IPS-18a (cell line): ENCODE measurements at regions not wholly inside any gene's neighbourhood (a gene's known extent, or its start where the extent isn't known, plus 50 kb on each side); places are given as distances from the start of the nearest gene placed in this dataset.

Experiments
- H3K27ac ChIP-seq: one replicate; pipeline ENCODE4 v1.5.1; 2013; ENCODE audit warnings: low read length
- H3K27me3 ChIP-seq: one replicate; pipeline ENCODE4 v1.6.1; 2013; ENCODE audit warnings: mild to moderate bottlenecking, low read length; ENCODE audit not compliant: control insufficient read depth, insufficient read depth
- H3K36me3 ChIP-seq: one replicate; pipeline ENCODE4 v1.6.1; 2013; ENCODE audit warnings: low read depth, low read length; ENCODE audit not compliant: control insufficient read depth
- H3K4me1 ChIP-seq: one replicate; pipeline ENCODE4 v1.6.1; 2013; ENCODE audit warnings: low read depth, low read length; ENCODE audit not compliant: control insufficient read depth
- H3K4me3 ChIP-seq: one replicate; pipeline ENCODE4 v1.5.1; 2013; ENCODE audit warnings: low read length
- H3K9ac ChIP-seq: one replicate; pipeline ENCODE4 v1.6.1; 2013; ENCODE audit warnings: mild to moderate bottlenecking, low read length, moderate library complexity
- H3K9me3 ChIP-seq: one replicate; pipeline ENCODE4 v1.6.1; 2013; ENCODE audit warnings: low read depth, low read length; ENCODE audit not compliant: control insufficient read depth

DNA sequence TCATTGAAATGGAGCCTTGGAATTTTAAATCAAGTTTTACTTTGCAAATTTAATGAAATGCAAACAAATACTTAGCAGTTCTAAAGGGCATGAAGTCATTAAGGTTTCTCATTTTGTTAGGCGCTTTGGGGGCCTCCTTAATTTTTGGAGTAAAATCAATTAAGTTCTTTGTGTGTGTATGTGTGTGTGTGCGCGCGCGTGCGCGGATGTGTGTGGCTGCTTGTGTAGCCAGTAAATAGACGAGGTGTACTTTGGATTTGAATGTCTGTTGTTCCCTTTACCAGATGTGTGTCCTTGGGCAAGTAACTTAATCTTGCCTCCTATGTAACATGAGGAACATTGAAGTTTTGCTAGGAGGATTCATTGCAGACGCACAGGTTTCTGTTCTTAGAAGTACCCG, 1051.4 kb upstream of the EEF2KMT start:
- peaks cover 7% of the 10 kb centered on the region for H3K4me1 ChIP-seq
- H3K9me3 ChIP-seq = no peaks in the 10 kb centered on the region
- H3K27ac ChIP-seq = no peak overlapping the region
- no peaks in the 10 kb centered on the region for H3K36me3 ChIP-seq
- H3K4me3 ChIP-seq = no peak overlapping the region
- H3K27me3 ChIP-seq = no peaks in the 10 kb centered on the region
- H3K9ac ChIP-seq = no peak overlapping the region

DNA sequence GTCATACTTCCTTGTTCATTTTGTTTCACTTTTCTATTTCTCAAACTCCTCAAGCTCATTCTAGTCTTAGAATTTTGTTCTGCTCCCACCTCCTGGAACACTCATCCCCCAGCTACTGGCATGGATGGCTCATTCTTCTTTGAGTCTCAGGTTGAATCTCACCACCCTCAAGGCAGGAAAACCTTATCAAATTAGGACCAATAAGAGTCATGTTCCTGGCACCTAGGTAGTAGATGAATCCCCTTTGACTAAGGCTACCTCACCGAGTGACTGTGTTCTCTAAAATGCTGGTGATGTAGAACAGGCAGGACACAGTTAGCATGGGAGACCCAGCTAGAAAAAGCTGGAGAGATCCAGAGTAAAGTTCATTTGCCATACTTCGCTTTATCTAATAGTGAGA, 1050.8 kb upstream of the EEF2KMT start:
- H3K4me3 ChIP-seq = no peak overlapping the region
- H3K4me1 ChIP-seq = peaks cover 7% of the 10 kb centered on the region
- H3K9me3 ChIP-seq = no peaks in the 10 kb centered on the region
- H3K36me3 ChIP-seq = no peaks in the 10 kb centered on the region
- H3K27ac ChIP-seq = no peak overlapping the region
- H3K27me3 ChIP-seq = no peaks in the 10 kb centered on the region
- no peak overlapping the region for H3K9ac ChIP-seq

DNA sequence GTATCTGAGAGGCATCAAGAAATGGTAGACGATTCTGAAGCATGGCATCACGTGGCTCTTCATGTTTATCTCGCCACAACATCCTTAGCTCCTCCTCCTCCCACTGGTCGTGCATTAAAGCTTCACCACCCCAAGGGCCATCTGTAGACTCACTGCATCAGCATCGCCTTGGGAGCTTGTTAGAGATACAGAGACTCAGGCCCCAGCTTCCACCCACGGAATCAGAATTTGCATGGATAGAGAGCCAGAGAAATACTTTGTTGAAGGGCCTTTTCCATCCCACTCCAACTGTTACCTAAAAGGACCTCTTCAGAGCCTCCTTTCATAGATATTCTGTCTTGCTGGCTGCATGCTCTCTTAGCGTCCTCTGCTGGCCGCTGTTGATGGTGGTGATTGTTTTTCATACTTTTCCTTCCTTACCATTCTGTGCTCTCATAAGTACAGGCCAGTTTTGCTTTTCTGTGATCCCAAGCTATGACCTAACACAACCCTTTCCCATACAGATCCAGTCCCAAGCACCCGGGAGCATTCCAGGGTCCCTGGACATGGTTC, 1049.4 kb upstream of the EEF2KMT start:
- Histone ChIP-seq H3K4me1 (peaks cover 7% of the 10 kb centered on the region), H3K27ac (no peak overlapping the region), H3K27me3 (no peaks in the 10 kb centered on the region), H3K4me3 (no peak overlapping the region), H3K9ac (no peak overlapping the region), H3K9me3 (no peaks in the 10 kb centered on the region), H3K36me3 (no peaks in the 10 kb centered on the region)

DNA sequence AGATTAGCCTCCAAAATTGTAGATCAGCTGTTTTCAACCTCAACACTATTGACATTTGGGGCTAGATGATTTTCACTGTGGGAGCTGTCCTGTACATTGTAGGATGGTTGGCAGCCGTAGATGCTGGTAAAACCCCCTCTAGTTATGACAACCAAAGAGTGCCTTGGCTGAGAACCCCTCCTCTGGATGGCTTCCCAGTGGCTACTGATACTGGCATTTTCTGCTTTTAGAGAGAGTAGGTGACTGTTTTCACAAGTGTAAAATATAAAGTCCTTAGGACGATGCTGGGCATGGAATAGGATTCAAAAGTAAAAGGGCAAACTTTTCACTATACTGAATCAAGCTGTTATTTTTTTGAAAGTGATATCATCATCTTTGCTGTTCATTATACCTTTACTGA, 1048.8 kb upstream of the EEF2KMT start:
- H3K27me3 ChIP-seq = no peaks in the 10 kb centered on the region
- no peak overlapping the region for H3K27ac ChIP-seq
- H3K36me3 ChIP-seq = no peaks in the 10 kb centered on the region
- no peak overlapping the region for H3K9ac ChIP-seq
- H3K4me3 ChIP-seq = no peak overlapping the region
- H3K9me3 ChIP-seq = no peaks in the 10 kb centered on the region
- H3K4me1 ChIP-seq = peaks cover 7% of the 10 kb centered on the region

DNA sequence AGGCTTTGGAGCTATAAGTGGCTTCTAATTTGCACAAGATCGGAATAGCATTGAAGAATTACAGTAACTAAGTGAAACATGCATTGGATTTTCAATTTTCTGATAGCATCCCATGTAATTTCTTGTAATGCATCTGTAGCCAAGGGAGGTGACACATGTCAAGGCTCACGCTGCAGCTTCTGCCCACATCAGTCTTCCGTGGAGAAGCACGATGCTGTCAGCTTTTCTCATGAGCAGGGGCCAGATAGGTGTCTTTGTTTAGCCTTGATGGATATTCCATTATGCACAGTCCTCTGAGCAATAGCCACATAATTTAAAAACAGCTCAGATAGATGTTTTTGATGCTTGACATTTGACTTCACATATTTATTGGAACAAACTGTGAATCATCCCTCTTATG, 1046.9 kb upstream of the EEF2KMT start:
- Histone ChIP-seq H3K27me3 (no peaks in the 10 kb centered on the region), H3K4me3 (no peak overlapping the region), H3K27ac (no peak overlapping the region), H3K9ac (no peak overlapping the region), H3K4me1 (peaks cover 7% of the 10 kb centered on the region), H3K36me3 (no peaks in the 10 kb centered on the region), H3K9me3 (no peaks in the 10 kb centered on the region)

DNA sequence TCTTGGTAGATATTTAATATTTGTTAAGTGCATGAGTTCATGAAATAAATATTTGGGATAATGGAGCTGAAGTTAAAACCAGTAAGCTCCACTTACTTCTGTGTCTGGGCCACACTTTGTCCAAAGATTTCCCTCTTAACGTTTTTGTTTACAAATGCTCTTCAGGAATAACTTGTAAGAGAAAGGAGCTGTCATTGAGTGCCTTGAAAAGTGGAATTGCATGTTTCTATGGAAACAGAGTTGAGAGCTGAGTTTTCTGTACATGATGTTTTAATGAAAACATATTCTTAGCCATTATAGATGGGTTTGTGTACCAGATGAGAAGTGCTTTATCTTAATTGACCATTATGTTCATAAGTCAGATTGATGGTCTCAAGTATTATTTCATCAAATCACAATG, 1045.4 kb upstream of the EEF2KMT start:
- Histone ChIP-seq H3K9me3 (no peaks in the 10 kb centered on the region), H3K9ac (no peak overlapping the region), H3K4me1 (no peaks in the 10 kb centered on the region), H3K4me3 (no peak overlapping the region), H3K27me3 (no peaks in the 10 kb centered on the region), H3K36me3 (no peaks in the 10 kb centered on the region), H3K27ac (no peak overlapping the region)

DNA sequence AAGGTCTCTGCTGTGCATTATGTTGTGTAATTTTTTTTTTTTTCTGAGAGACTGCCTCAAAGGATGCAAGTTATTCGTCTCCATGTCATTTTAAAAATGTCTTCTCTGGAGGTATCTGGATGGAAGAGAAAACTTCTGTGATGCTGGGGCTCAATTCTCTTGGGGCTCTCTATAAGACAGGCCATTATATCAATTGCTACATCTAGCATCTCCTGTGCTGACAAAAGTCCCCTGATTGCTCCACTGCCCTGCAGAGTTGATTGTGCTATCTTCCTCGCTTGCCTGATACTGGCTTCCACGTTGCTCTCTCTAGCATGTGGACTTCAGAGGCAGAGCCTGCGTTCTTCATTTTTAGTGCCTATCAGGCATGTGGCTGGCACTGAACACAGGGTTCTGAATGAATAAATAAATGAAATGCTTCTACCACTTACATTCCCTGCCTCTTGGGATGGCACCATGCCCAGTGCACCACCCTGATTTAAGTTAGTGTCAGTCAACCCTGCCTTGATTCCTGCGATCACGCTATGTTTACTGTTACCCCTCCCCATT, 1035.5 kb upstream of the EEF2KMT start:
- no peaks in the 10 kb centered on the region for H3K36me3 ChIP-seq
- no peak overlapping the region for H3K27ac ChIP-seq
- H3K4me1 ChIP-seq = no peaks in the 10 kb centered on the region
- no peaks in the 10 kb centered on the region for H3K9me3 ChIP-seq
- no peaks in the 10 kb centered on the region for H3K27me3 ChIP-seq
- no peak overlapping the region for H3K4me3 ChIP-seq
- H3K9ac ChIP-seq = no peak overlapping the region

DNA sequence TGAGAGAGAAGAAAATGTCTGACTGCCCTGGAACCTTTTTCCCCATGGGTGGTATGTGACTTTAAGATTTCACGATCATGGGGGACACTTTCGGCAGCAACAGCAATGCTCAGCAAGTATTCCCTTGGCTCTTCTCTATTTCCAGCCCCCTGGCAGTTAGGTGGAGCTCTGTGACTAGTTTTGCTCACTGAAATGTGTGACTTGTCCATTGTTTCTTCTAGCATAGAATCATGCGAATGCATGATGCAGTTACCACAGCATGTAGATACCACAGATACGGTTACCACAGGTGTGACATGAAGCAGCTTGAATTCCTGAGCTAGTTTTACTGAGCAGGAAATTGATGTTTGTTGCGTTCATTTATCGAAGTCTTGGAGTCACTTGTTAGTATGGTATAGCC, 1034.5 kb upstream of the EEF2KMT start:
- Histone ChIP-seq H3K4me1 (no peaks in the 10 kb centered on the region), H3K4me3 (no peak overlapping the region), H3K36me3 (no peaks in the 10 kb centered on the region), H3K27me3 (no peaks in the 10 kb centered on the region), H3K9me3 (no peaks in the 10 kb centered on the region), H3K27ac (no peak overlapping the region), H3K9ac (no peak overlapping the region)

DNA sequence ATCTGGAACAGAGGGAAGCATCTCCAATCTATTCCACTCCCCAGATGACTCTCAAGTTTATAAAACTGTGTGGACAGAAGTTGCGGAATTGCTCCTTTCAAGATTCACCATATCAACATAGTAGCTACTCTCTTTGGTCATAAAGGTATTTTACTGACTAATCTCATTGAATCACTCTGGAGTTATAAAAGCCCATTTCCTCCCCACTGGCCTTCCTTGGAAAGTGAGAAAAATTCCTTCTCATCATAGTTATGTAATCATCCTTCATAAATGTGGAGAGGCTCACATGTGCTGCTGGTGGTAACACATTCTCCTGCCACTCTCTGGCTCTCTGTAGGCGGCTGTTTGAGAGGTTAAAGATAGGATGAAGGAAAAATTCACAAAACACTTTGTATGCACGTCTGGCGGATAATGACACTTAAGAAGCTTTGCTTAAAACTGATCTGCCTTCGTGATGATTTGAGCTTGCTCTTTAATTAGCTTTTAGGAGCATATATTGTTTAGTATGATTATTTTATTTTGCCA, 1034.0 kb upstream of the EEF2KMT start:
- H3K36me3 ChIP-seq = no peaks in the 10 kb centered on the region
- H3K9me3 ChIP-seq = no peaks in the 10 kb centered on the region
- no peaks in the 10 kb centered on the region for H3K4me1 ChIP-seq
- H3K4me3 ChIP-seq = no peak overlapping the region
- no peak overlapping the region for H3K27ac ChIP-seq
- H3K9ac ChIP-seq = no peak overlapping the region
- H3K27me3 ChIP-seq = no peaks in the 10 kb centered on the region

DNA sequence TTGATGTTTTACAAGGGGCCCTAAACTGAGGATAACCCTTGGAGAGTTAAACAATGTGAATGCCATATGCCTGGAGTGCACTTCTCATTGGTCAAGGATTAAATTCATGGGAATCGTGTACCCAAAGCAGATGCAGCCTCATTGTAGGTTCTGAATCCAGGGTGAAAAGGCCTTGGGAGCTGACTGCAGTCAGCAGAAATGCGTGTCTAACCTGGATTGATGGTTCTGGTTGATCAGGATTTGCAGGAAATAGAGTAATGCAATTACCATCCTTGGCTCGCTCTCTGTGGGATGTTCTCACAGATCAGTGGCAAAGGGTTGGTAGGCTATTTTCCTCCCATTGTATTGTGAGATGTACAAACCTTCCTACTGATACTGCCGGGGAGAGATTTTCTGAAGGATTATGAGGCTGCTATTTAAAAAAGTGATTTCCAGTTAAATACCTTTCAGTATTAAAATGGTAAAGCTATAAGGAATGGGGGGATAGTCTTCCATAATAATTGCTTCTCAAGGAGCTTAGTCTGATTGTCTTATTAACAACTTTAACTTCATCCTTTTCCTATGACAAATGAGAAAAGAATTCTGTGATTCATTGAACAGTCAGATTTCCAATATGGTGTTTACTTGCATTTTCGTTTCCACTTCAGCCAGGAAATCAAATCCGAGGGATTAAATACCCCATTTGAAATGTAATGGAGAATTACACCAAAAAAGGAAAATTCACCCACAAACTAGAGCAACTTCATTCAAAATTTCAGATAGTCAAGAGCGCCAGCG, 1028.1 kb upstream of the EEF2KMT start:
- no peaks in the 10 kb centered on the region for H3K9me3 ChIP-seq
- no peaks in the 10 kb centered on the region for H3K27me3 ChIP-seq
- H3K4me3 ChIP-seq = no peak overlapping the region
- H3K27ac ChIP-seq = no peak overlapping the region
- no peak overlapping the region for H3K9ac ChIP-seq
- H3K4me1 ChIP-seq = peaks cover 30% of the 10 kb centered on the region
- H3K36me3 ChIP-seq = no peaks in the 10 kb centered on the region

DNA sequence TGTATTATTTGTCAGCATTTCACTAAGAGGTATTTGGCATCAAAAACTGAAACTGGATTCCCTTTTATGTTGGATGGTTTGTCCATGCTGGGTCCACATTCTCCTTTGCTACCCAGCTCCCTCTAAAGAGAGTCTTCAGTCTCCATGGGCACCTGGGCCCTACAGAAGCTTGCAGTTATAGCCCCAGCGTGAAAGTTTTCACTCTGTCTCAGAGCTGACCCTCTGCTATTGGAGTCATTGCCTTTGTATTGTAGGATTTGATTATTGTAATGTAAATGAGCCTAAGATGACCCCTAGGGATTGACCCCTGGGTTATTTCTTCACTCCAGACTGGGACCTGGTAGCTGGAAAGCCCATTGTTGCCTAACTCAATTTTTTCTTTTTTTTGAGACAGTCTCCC, 1026.5 kb upstream of the EEF2KMT start:
- Histone ChIP-seq H3K36me3 (no peaks in the 10 kb centered on the region), H3K4me3 (no peak overlapping the region), H3K27ac (no peak overlapping the region), H3K9ac (no peak overlapping the region), H3K9me3 (no peaks in the 10 kb centered on the region), H3K4me1 (peaks cover 30% of the 10 kb centered on the region), H3K27me3 (no peaks in the 10 kb centered on the region)

DNA sequence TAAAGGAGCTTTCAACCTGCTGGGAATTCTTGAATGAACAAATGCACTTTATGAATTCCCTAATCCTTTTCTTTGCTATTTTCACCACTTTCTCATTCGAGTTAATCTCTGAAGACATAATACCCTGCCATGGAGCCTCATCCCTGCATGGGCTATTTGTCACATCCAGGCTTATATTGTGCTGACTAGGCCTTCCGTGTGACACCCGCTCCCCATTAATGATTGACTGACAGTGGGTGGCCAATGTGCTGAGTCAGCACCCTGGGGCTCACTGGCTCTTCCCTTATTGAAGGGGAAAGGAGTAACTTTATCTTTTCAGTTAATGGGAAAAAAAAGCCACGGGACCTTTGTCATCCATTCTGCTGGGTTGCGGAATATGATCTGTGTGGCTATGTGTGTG, 1024.8 kb upstream of the EEF2KMT start:
- Histone ChIP-seq H3K9me3 (no peaks in the 10 kb centered on the region), H3K9ac (no peak overlapping the region), H3K27me3 (no peaks in the 10 kb centered on the region), H3K4me3 (no peak overlapping the region), H3K4me1 (peaks cover 30% of the 10 kb centered on the region), H3K27ac (no peak overlapping the region), H3K36me3 (no peaks in the 10 kb centered on the region)
